Stomach (tissue), 4 donors: ENCODE measurements at regions not wholly inside any gene's neighbourhood (a gene's known extent, or its start where the extent isn't known, plus 50 kb on each side); places are given as distances from the start of the nearest gene placed in this dataset.

Experiments
- CTCF ChIP-seq, 7 experiments: fragments of 450-650 bp in 4 of 7; fragments of 200-600 bp in 3 of 7; sonication (generic) in 3 of 7; IDR thresholded peaks; one replicate each; pipeline ENCODE4 v1.5.1; 2016 to 2019; ENCODE audit warnings: antibody characterized with exemption in 7 of 7, control low read depth in 2 of 7, mild to moderate bottlenecking in 1 of 7
- POLR2A ChIP-seq, 4 donors: fragments of 450-650 bp; IDR thresholded peaks; one replicate each; pipeline ENCODE4 v1.6.1; 2016; ENCODE audit warnings: antibody characterized with exemption in 4 of 4, control low read depth in 2 of 4, mild to moderate bottlenecking in 1 of 4, moderate library complexity in 1 of 4
- POLR2AphosphoS5 ChIP-seq, 3 donors: sonication (generic); formaldehyde crosslinking; IDR thresholded peaks; one replicate each; pipeline ENCODE4 v1.6.1; 2016; ENCODE audit warnings: antibody characterized with exemption in 3 of 3

- TF ChIP-seq POLR2A (IDR thresholded peaks at IDR 0.05) = no peak
- no peak for TF ChIP-seq CTCF (IDR thresholded peaks at IDR 0.05)
- no peak for TF ChIP-seq POLR2AphosphoS5 (IDR thresholded peaks at IDR 0.05)
Measured at GRCh38 chr18:22324191-22325131, 93.3 kb downstream of the CTAGE1 start.
